Gastrocnemius medialis (tissue), 4 donors: ENCODE measurements at regions not wholly inside any gene's neighbourhood (a gene's known extent, or its start where the extent isn't known, plus 50 kb on each side); places are given as distances from the start of the nearest gene placed in this dataset.

Experiments used
- CTCF ChIP-seq, 5 experiments: fragments of 450-650 bp in 3 of 5; fragments of 200-600 bp in 2 of 5; sonication (generic) in 2 of 5; IDR thresholded peaks in 4 of 5; conservative IDR thresholded peaks in 1 of 5; 1 replicate in 4 of 5; 2 replicates in 1 of 5; pipeline ENCODE4 v1.5.1; 2016 to 2019; ENCODE audit warnings: antibody characterized with exemption in 5 of 5, mild to moderate bottlenecking in 3 of 5, moderate library complexity in 3 of 5
- POLR2A ChIP-seq, 2 donors: fragments of 450-650 bp; IDR thresholded peaks; one replicate each; pipeline ENCODE4 v1.6.1; 2017; ENCODE audit warnings: antibody characterized with exemption in 2 of 2, mild to moderate bottlenecking in 2 of 2, moderate library complexity in 2 of 2

- TF ChIP-seq POLR2A (IDR thresholded peaks at IDR 0.05) (no peak), CTCF (IDR thresholded peaks at IDR 0.05 in 4 of 5, conservative IDR thresholded peaks at IDR 0.05 in 1 of 5) (no peak)
Observed at GRCh38 chr12:59867055-59867454, 271.2 kb downstream of the SLC16A7 start.
